ENCODE measurements at regions not wholly inside any gene's neighbourhood (a gene's known extent, or its start where the extent isn't known, plus 50 kb on each side); places are given as distances from the start of the nearest gene placed in this dataset.

DNA sequence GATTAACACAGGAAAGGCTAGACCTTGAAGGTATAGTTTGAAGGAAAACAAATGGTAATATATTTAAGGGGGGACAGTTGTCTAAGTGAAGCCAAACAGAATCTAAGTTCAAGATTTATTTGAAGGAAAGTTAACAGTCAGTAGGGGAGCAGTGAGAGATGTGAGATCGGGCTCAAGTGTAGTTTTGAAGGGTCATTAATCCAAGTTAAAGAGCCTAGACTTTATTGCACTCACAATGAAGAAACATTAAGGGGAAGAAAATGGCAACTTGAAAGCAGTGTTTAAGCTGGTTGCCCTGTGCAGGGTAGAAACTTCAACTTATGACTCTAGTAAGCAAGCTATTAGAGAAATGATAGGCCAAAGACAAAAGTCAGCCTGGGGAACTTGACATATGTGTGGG lies 1952.2 kb downstream of the PCDH7 start:
- TF ChIP-seq, protein P1, sequence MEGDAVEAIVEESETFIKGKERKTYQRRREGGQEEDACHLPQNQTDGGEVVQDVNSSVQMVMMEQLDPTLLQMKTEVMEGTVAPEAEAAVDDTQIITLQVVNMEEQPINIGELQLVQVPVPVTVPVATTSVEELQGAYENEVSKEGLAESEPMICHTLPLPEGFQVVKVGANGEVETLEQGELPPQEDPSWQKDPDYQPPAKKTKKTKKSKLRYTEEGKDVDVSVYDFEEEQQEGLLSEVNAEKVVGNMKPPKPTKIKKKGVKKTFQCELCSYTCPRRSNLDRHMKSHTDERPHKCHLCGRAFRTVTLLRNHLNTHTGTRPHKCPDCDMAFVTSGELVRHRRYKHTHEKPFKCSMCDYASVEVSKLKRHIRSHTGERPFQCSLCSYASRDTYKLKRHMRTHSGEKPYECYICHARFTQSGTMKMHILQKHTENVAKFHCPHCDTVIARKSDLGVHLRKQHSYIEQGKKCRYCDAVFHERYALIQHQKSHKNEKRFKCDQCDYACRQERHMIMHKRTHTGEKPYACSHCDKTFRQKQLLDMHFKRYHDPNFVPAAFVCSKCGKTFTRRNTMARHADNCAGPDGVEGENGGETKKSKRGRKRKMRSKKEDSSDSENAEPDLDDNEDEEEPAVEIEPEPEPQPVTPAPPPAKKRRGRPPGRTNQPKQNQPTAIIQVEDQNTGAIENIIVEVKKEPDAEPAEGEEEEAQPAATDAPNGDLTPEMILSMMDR (IDR thresholded peaks at IDR 0.05), result no peak
- TF ChIP-seq POLR2AphosphoS5 (IDR thresholded peaks at IDR 0.05; ENCODE audit: low read depth, low read length), result no peak
- TF ChIP-seq REST (IDR thresholded peaks at IDR 0.05; ENCODE audit: insufficient read depth in 1 of 2, low read depth in 2 of 2, low read length in 1 of 2), result no peak

All from Panc1 (cell line).